OCI-LY1 (cell line): ENCODE measurements at regions not wholly inside any gene's neighbourhood (a gene's known extent, or its start where the extent isn't known, plus 50 kb on each side); places are given as distances from the start of the nearest gene placed in this dataset.

Experiments used
- EZH2 ChIP-seq: fragments of 200-600 bp; sonication (generic), shearing (Covaris generic); IDR thresholded peaks from 2 replicates; pipeline ENCODE4 v1.8.0; 2017; ENCODE audit warnings: borderline replicate concordance, mixed run types, mild to moderate bottlenecking, antibody characterized with exemption, low read length, moderate library complexity, mixed read lengths
- TF ChIP-seq, protein P1 (sequence below): fragments of 200-600 bp; sonication (generic), shearing (Covaris generic); IDR thresholded peaks from 2 replicates; pipeline ENCODE4 v1.5.1; 2017; ENCODE audit warnings: mild to moderate bottlenecking, antibody characterized with exemption, low read length, moderate library complexity, mixed read lengths

DNA sequence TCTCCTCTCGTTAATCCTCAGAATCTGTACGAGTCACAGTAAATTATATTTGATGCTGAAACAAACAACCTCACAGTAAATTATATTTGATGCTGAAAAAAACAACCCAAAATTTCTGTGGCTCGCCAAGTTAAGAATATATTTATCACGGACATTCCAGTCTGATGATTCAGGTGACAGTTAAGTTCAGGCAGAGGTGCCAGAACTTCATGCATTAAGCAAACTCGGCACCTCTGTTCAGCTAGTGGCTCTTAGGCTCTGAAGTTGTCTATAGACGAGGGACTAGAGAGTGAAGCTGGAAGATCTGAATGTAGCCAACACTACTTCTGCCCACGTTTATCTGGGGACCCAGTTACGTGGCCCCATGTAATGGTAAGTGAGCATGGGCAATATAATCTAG, 132.2 kb upstream of the AGA start:
- TF ChIP-seq, protein P1, sequence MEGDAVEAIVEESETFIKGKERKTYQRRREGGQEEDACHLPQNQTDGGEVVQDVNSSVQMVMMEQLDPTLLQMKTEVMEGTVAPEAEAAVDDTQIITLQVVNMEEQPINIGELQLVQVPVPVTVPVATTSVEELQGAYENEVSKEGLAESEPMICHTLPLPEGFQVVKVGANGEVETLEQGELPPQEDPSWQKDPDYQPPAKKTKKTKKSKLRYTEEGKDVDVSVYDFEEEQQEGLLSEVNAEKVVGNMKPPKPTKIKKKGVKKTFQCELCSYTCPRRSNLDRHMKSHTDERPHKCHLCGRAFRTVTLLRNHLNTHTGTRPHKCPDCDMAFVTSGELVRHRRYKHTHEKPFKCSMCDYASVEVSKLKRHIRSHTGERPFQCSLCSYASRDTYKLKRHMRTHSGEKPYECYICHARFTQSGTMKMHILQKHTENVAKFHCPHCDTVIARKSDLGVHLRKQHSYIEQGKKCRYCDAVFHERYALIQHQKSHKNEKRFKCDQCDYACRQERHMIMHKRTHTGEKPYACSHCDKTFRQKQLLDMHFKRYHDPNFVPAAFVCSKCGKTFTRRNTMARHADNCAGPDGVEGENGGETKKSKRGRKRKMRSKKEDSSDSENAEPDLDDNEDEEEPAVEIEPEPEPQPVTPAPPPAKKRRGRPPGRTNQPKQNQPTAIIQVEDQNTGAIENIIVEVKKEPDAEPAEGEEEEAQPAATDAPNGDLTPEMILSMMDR = no peak
- no peak for TF ChIP-seq EZH2
